HepG2 (cell line): ENCODE measurements at regions not wholly inside any gene's neighbourhood (a gene's known extent, or its start where the extent isn't known, plus 50 kb on each side); places are given as distances from the start of the nearest gene placed in this dataset.

Experiments used
- ATAC-seq: fragments of 200-7000 bp; cut with Tn5 transposase; 3 replicates; pipeline ENCODE4 v1.9.1; 2020; ENCODE audit warnings: mild to moderate bottlenecking, moderate library complexity
- BruUV-seq: library from RNA; stranded (reverse); fragments of 400-500 nt; replicated peaks from 2 replicates; lab custom pipeline; 2021; lab: Mats Ljungman, UMichigan
- CTCF ChIA-PET: fragments of 300-600 bp; formaldehyde crosslinking; extraction: SDS; loops from one replicate; lab custom pipeline; 2021; ENCODE audit warnings: low total read pairs, inconsistent platforms, low intra/inter-chr PET ratio; lab: Yijun Ruan, JAX
- POLR2A ChIA-PET: fragments of 350-600 bp; sonication (Branson Sonifier 250); formaldehyde crosslinking; loops from one replicate; lab custom pipeline; 2020; ENCODE audit warnings: antibody characterized with exemption, inconsistent platforms; lab: Yijun Ruan, JAX
- DNase-seq: peaks from one replicate; pipeline ENCODE4 v3.0.0-alpha.2; 2015; ENCODE audit warnings: low spot score
- FAIRE-seq: peaks from 3 replicates; lab custom pipeline; 2011; peaks lifted over from hg19 to GRCh38; lab: Jason Lieb, UNC
- H2AFZ ChIP-seq: one replicate; pipeline ENCODE4 v1.6.1; 2011; ENCODE audit warnings: low read length, inconsistent platforms
- H3K27ac ChIP-seq: fragments of 300-600 bp; 3 replicates; pipeline ENCODE4 v1.8.0; 2011; ENCODE audit warnings: mixed run types, mild to moderate bottlenecking, mixed read lengths, low read length, inconsistent platforms; ENCODE audit not compliant: insufficient read depth; ENCODE audit errors: extremely low read length
- H3K27me3 ChIP-seq, 2 experiments: fragments of 200-600 bp in 1 of 2; 2 replicates in 1 of 2; 3 replicates in 1 of 2; pipeline versions ENCODE4 v1.6.0 to v1.8.0; 2011; ENCODE audit warnings: low read length in 2 of 2, mild to moderate bottlenecking in 2 of 2, moderate library complexity in 2 of 2, inconsistent platforms in 1 of 2; ENCODE audit not compliant: insufficient read depth in 2 of 2, control insufficient read depth in 1 of 2
- H3K36me3 ChIP-seq, 2 experiments: fragments of 200-600 bp in 1 of 2; replicated peaks in 1 of 2; 2 replicates in 1 of 2; 3 replicates in 1 of 2; pipeline versions ENCODE4 v1.5.1 to v1.8.0; 2011; ENCODE audit warnings: low read length in 2 of 2, inconsistent platforms in 1 of 2; ENCODE audit not compliant: insufficient read depth in 2 of 2, control insufficient read depth in 1 of 2
- H3K4me1 ChIP-seq: 2 replicates; pipeline ENCODE4 v1.5.1; 2012; ENCODE audit warnings: low read length, inconsistent platforms; ENCODE audit not compliant: insufficient read depth
- H3K4me2 ChIP-seq: 2 replicates; pipeline ENCODE4 v1.6.0; 2011; ENCODE audit warnings: low read depth, low read length, inconsistent platforms
- H3K4me3 ChIP-seq, 3 experiments: fragments of 200-600 bp in 1 of 3; sonication (generic), shearing (Covaris generic) in 1 of 3; replicated peaks in 1 of 3; 2 replicates each; pipeline ENCODE4 v1.5.1; 2011 to 2016; ENCODE audit warnings: low read length in 3 of 3, inconsistent platforms in 2 of 3, low read depth in 2 of 3, mild to moderate bottlenecking in 2 of 3, control low read depth in 1 of 3, mixed read lengths in 1 of 3; ENCODE audit not compliant: insufficient read depth in 1 of 3
- H3K79me2 ChIP-seq: one replicate; pipeline ENCODE4 v1.6.1; 2011; ENCODE audit warnings: low read length, inconsistent platforms; ENCODE audit not compliant: insufficient read depth
- H3K9ac ChIP-seq: 2 replicates; pipeline ENCODE4 v1.6.0; 2011; ENCODE audit warnings: mild to moderate bottlenecking, low read depth, low read length, inconsistent platforms; ENCODE audit not compliant: insufficient read depth
- H3K9me3 ChIP-seq: 2 replicates; pipeline ENCODE4 v1.5.1; 2012; ENCODE audit warnings: mild to moderate bottlenecking, low read length
- H4K20me1 ChIP-seq: 2 replicates; pipeline ENCODE4 v1.6.0; 2011; ENCODE audit warnings: inconsistent platforms, mild to moderate bottlenecking, low read length, moderate library complexity; ENCODE audit not compliant: insufficient read depth
- AGO1 ChIP-seq: fragments of 200-400 bp; formaldehyde crosslinking; IDR thresholded peaks from 2 replicates; pipeline ENCODE4 v1.6.1; 2017; ENCODE audit warnings: mild to moderate bottlenecking, low read depth, low read length, moderate library complexity; ENCODE audit not compliant: poor library complexity, severe bottlenecking
- ASH2L ChIP-seq: fragments of 300-600, 200-600 bp; sonication (generic); IDR thresholded peaks from 2 replicates; pipeline ENCODE4 v1.7.0; 2017; ENCODE audit warnings: low read depth, mild to moderate bottlenecking, moderate library complexity, mixed read lengths, low read length; ENCODE audit not compliant: insufficient read length
- ETV5 ChIP-seq: IDR thresholded peaks from 2 replicates; pipeline ENCODE4 v1.6.1; 2018; ENCODE audit warnings: missing biosample characterization, missing genetic modification reagents, inconsistent platforms, borderline replicate concordance
- KMT2A ChIP-seq: sonication (generic); formaldehyde crosslinking; IDR thresholded peaks from 2 replicates; pipeline ENCODE4 v1.4.0; 2020; ENCODE audit warnings: missing genetic modification reagents
- MYC ChIP-seq: sonication (generic); formaldehyde crosslinking; IDR thresholded peaks from 2 replicates; pipeline ENCODE4 v1.9.0; 2021; ENCODE audit warnings: missing genetic modification reagents, borderline replicate concordance
- NRL ChIP-seq: sonication (generic); formaldehyde crosslinking; IDR thresholded peaks from 2 replicates; pipeline ENCODE4 v1.5.0; 2020; ENCODE audit warnings: missing genetic modification reagents, mild to moderate bottlenecking, moderate library complexity, borderline replicate concordance
- ZMYM4 ChIP-seq: sonication (generic); formaldehyde crosslinking; IDR thresholded peaks from 2 replicates; pipeline ENCODE4 v1.8.1; 2023; ENCODE audit warnings: mild to moderate bottlenecking, missing genetic modification reagents
- ZNF431 ChIP-seq: sonication (generic); formaldehyde crosslinking; IDR thresholded peaks from 2 replicates; pipeline ENCODE4 v1.9.0; 2022; ENCODE audit warnings: missing genetic modification reagents, low read depth, mild to moderate bottlenecking, borderline replicate concordance
- ZNF614 ChIP-seq: IDR thresholded peaks from 2 replicates; pipeline ENCODE4 v1.6.1; 2018; ENCODE audit warnings: missing biosample characterization, missing genetic modification reagents, inconsistent platforms, borderline replicate concordance
- WGBS: methylation state at CpG from one replicate; pipeline ENCODE4 v1.1.6; 2017; ENCODE audit warnings: low lambda C conversion rate; 5-methylcytosine and 5-hydroxymethylcytosine counted together
- in situ Hi-C: cut with HindIII; loops from 2 replicates; pipeline ENCODE4 v1.10.0; 2017; ENCODE audit warnings: low pct_unique_long_range_greater_than_20kb; ENCODE audit not compliant: extremely low pct_ligation_motif_present
- intact Hi-C: fragments of 100-400 bp; cut with micrococcal nuclease; formaldehyde crosslinking; loops from one replicate; pipeline ENCODE4 v1.10.0; 2022; ENCODE audit not compliant: unreplicated experiment
- TF ChIP-seq, protein P1 (sequence below): sonication (generic); formaldehyde crosslinking; IDR thresholded peaks from 2 replicates; pipeline ENCODE4 v1.8.1; 2023; ENCODE audit warnings: mild to moderate bottlenecking, missing genetic modification reagents
- TF ChIP-seq, protein P2 (sequence below): sonication (generic); formaldehyde crosslinking; conservative IDR thresholded peaks from 2 replicates; pipeline ENCODE4 v1.4.0; 2020; ENCODE audit warnings: missing genetic modification reagents

DNA sequence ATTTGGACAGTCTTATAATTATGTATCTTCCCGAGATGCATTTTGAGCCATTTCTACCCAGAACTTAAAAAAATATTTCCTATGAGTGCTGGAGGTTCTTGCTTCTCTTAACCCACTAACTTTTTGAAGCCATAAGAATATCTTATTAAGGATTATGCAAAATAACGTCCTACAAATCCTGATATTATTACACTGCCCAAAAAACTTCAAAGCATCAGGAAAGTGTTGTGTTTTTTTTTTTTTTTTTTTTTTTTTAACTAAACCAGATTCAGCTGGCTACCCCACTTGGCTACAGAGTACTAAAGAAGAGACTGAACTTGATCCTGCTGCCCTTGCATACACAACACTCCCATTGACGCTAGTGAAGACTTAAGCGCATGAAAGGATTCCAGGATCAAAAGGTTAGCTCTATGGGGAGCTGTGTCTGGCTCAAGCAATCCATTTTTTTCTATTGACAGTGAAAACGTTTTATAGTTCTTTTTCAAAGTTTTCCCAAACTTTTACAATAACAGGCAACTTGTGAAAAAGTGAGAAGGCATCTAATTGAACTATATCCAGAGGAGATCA lies 141.4 kb downstream of the KCNRG start:
- H3K79me2 ChIP-seq = no peaks in the 10 kb centered on the region
- H3K9me3 ChIP-seq = no peaks in the 10 kb centered on the region
- no peaks in the 10 kb centered on the region for H4K20me1 ChIP-seq
- no peak overlapping the region for H3K4me3 ChIP-seq
- FAIRE-seq (no peak), DNase-seq (peak; percentile 48), ATAC-seq (peak; percentile 87)
- H3K4me1 ChIP-seq = peaks cover 50% of the 10 kb centered on the region
- no TSS peak for BruUV-seq
- ChIA-PET CTCF (no interaction called here), POLR2A (no interaction called here)
- no peak overlapping the region for H2AFZ ChIP-seq
- no peak overlapping the region for H3K27ac ChIP-seq
- 5% methylated on average over 5 of the region's 5 CpGs for WGBS
- H3K36me3 ChIP-seq = no peaks in the 10 kb centered on the region
- H3K4me2 ChIP-seq = no peak overlapping the region
- intact Hi-C loops = no loop called here
- no peaks in the 10 kb centered on the region for H3K27me3 ChIP-seq
- H3K9ac ChIP-seq = no peak overlapping the region
- TF ChIP-seq, protein P1, sequence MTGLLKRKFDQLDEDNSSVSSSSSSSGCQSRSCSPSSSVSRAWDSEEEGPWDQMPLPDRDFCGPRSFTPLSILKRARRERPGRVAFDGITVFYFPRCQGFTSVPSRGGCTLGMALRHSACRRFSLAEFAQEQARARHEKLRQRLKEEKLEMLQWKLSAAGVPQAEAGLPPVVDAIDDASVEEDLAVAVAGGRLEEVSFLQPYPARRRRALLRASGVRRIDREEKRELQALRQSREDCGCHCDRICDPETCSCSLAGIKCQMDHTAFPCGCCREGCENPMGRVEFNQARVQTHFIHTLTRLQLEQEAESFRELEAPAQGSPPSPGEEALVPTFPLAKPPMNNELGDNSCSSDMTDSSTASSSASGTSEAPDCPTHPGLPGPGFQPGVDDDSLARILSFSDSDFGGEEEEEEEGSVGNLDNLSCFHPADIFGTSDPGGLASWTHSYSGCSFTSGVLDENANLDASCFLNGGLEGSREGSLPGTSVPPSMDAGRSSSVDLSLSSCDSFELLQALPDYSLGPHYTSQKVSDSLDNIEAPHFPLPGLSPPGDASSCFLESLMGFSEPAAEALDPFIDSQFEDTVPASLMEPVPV (CRISPR knock-in tag) = no peak
- TF ChIP-seq ZNF614 (CRISPR knock-in tag) = 0 out of 2 replicates have a peak, but pooled peaks have one; percentile 32
- TF ChIP-seq, all 625 proteins: peak for 1
- in situ Hi-C loops = no loop called here

DNA sequence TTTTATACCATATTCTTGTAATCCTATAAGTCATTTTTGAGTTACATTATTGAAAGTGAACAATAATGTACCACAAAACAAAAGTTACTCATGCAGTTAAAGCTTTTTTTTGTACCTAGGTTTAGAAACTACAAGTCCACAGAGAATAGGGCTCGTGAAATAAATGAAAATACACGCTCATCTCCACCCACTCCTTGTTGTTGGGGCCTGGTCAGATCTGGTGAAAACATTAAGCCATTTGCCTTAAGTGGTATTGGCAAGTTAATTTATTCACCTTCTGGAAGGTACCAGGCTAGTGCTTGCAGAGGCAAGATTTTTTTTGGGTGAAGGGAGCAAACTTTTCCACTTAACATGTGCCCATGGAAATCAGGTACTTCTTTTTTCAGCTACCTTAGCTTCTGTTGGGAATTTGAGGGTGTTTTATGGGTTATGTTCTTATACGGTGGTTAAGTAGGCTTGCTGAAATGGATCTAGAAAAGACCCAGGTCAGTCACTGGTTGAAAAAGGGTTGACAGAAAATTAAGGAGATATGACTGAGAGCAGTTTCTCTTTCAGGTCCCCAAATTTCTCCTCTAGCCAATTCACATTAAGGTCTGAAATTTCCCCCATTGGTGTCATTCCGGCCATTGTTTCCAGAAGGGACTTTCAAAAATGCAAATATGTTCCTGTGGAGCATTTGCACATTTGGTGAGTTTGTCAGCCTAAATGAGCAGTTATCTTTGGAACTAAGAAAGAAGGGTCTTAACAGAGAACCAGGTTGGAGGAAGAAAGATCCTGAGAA lies 143.3 kb downstream of the KCNRG start:
- no peak for ATAC-seq
- CTCF ChIA-PET = no interaction called here
- Histone ChIP-seq H3K27ac (no peak overlapping the region), H4K20me1 (no peaks in the 10 kb centered on the region), H3K4me1 (peaks cover 55% of the 10 kb centered on the region), H3K79me2 (no peaks in the 10 kb centered on the region), H3K4me3 (no peak overlapping the region), H3K9me3 (no peaks in the 10 kb centered on the region), H2AFZ (no peak overlapping the region)
- no peak for FAIRE-seq
- intact Hi-C loops = no loop called here
- no peak for DNase-seq
- TF ChIP-seq AGO1 (no peak), KMT2A (CRISPR knock-in tag) (no peak), ETV5 (no peak), ZNF431 (CRISPR knock-in tag) (no peak), ZMYM4 (CRISPR knock-in tag) (no peak), NRL (CRISPR knock-in tag) (no peak), ASH2L (no peak), MYC (CRISPR knock-in tag) (no peak)
- TF ChIP-seq, protein P2, sequence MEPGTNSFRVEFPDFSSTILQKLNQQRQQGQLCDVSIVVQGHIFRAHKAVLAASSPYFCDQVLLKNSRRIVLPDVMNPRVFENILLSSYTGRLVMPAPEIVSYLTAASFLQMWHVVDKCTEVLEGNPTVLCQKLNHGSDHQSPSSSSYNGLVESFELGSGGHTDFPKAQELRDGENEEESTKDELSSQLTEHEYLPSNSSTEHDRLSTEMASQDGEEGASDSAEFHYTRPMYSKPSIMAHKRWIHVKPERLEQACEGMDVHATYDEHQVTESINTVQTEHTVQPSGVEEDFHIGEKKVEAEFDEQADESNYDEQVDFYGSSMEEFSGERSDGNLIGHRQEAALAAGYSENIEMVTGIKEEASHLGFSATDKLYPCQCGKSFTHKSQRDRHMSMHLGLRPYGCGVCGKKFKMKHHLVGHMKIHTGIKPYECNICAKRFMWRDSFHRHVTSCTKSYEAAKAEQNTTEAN (CRISPR knock-in tag) = no peak
- TF ChIP-seq, all 625 proteins: peak for 0
- in situ Hi-C loops = no loop called here
- Histone ChIP-seq H3K9ac (no peak overlapping the region), H3K27me3 (no peaks in the 10 kb centered on the region), H3K4me2 (no peak overlapping the region), H3K36me3 (no peaks in the 10 kb centered on the region)
- POLR2A ChIA-PET = no interaction called here
- BruUV-seq = no TSS peak
- WGBS = 88% methylated on average over 4 of the region's 4 CpGs
